HG03045 (cell line): ENCODE measurements at regions not wholly inside any gene's neighbourhood (a gene's known extent, or its start where the extent isn't known, plus 50 kb on each side); places are given as distances from the start of the nearest gene placed in this dataset.

Source experiments
- ATAC-seq: cut with Tn5 transposase; IDR thresholded peaks from one replicate; pipeline ENCODE4 v1.9.1; 2021; ENCODE audit warnings: mild to moderate bottlenecking, moderate library complexity; ENCODE audit not compliant: unreplicated experiment

GRCh38 chr15:85889956-85890619, 95.4 kb upstream of the KLHL25 start:
- ATAC-seq, result no peak

- ATAC-seq, result no peak
Observed at GRCh38 chr15:85890620-85890980, 95.9 kb upstream of the KLHL25 start.

GRCh38 chr15:85891470-85891869, 96.7 kb upstream of the KLHL25 start:
- ATAC-seq, result no peak

DNA sequence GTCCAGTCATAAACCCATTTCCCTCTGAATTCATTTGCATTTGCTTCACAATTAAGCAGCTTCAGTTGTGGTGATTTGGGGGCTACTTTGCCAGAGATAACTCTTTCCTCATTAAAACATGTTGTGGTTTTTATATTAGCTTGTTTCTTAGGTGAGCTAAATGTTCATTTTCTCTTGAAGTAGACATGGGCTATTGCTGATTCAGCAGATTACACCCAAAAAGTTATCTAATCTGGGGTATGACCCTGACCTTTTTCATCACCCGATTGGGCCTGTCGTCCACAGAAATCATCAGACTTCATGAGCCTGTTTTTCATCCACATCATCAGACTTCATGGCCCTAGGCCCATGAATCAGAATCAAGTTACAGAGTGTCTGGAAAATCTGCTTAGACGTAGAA, 97.5 kb upstream of the KLHL25 start:
- no peak for ATAC-seq

DNA sequence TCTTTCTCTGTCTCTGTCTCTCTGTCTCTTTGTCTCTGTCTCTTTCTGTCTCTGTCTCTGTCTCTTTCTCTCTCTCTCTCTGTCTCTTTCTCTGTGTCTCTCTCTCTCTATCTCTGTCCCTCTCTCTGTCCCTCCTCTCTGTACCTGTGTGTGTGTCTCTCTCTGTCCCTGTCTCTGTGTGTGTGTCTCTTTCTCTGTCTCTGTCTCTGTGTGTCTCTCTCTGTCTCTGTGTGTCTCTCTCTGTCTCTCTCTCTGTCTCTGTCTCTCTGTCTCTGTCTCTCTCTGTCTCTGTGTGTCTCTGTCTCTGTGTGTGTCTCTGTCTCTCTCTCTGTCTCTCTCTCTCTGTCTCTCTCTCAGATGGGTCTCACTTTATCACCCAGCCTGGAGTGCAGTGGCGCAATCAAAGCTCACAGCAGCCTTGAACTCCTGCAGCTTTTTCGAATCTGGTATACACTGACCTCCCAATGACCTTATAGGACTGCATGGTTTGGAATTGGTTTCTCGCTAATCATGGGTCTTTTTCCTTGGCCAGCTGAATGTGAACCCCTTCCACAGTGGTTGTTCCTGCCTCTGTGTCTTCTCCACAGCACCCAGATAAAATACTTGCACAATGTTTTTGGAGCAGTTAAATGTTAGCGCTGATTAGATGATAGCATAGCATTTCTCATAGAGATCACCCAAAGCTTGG, 102.6 kb upstream of the KLHL25 start:
- no peak for ATAC-seq

DNA sequence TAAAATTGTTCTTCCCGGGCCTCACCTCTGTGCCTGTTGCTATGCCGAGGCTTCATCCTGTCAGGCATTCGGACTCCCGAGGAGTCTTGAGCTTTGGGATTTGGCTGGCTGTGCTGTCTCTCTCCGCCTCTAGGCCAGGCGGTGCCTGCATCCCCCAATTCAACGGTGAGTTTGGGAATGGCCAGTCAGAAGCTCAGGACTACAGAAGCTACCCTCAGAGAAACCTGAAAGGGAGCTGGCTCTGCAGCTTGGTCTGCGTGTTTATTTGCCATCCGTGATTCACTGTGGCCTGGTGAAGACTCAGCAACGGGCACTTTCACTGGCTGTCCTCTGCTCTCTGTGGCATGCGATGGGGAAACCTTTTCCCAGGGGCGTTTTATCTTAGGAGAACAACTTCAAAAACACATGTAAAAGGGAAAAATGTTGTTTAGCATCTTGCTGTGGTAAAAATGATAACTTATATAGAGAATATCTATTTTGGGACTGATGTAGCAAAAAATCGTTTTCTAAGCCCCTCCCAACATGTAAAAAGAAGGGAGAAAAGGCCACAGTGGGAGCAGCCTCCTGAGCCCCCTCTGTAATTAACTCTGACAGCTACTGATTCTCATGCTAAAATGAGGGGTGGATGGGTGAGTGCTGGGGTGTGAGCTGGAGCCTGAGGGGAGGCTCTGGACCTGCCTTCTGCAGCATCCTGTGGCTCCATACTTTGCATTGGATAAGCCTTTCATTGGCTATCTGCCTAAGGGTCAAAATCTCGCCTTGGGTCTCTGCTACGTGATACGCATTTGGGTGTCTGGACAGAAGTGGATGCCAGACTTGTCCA, 103.4 kb upstream of the KLHL25 start:
- no peak for ATAC-seq

DNA sequence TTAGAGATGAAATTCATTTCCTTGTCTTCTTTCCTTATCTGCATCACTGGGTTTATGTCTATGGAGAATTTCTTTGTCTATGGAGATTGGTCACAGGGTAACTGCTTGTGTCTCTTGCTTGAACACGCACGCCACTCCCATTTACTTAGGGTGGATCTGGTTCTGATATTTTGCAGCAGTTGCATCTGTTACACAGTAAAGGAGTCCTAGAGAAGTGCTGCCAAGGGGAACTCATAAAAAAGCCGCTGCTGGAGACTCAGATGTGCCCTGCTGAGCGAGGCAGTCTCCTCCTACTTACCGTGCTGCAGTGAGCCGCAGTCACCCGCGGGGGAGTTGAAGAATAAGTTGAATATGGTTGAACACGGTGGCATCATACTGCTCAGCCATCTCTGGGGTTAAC, 105.2 kb upstream of the KLHL25 start:
- no peak for ATAC-seq

GRCh38 chr15:85905751-85906450, 111.2 kb upstream of the KLHL25 start:
- no peak for ATAC-seq

DNA sequence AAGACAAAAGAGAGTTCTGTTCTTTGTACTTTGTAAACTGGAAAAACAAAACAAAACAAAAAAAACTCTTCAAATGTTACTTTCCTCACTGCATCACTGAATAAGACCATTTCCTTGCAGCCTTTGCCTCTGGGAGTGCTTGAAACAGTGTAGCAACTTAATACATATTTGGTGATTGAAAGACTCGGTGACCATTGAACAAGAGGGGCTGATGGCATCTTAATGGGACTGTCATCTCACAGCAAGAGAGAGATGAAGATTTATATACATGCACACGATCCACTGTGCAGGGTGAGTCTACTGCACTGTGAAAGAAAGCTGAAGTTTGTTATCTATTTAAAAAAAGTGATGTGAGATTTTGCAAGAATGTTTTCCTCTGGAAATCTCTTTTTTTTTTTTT, 111.9 kb upstream of the KLHL25 start:
- ATAC-seq, result no peak

- no peak for ATAC-seq
Observed at GRCh38 chr15:85910834-85911233, 116.1 kb upstream of the KLHL25 start.

GRCh38 chr15:85913461-85913860, 118.7 kb upstream of the KLHL25 start:
- ATAC-seq, result no peak

GRCh38 chr15:85920956-85921355, 126.2 kb upstream of the KLHL25 start:
- no peak for ATAC-seq

GRCh38 chr15:85924088-85924487, 129.4 kb upstream of the KLHL25 start:
- ATAC-seq, result no peak

DNA sequence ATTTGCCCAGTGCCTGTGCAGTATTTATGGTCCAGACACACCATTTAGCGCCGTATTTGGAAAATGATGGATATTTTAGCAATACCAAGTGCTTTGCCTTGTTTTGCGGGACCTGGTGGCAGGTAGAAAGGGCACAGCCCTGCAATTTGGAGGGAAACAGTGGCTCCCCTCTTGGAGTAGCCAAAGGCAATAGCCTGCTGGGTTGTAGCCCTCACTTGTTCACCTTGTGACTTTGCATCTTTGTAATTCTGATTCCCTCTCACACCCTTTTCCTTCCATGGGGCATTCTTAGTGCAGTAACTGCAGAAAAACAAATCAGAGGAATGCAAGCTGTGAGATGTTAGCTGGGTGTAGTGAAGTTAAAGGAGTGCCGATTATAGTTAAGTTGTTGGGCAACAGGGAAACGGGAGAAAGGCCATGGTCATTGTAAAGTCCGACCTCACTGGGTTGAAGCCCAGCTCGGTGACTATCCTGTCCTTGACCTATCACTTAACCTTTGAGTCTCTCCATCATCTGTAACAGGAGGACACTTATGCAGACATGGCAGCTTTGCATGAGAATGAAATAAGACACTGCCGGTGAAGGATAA, 131.0 kb upstream of the KLHL25 start:
- no peak for ATAC-seq

GRCh38 chr15:85926834-85927233, 132.1 kb upstream of the KLHL25 start:
- ATAC-seq, result no peak

DNA sequence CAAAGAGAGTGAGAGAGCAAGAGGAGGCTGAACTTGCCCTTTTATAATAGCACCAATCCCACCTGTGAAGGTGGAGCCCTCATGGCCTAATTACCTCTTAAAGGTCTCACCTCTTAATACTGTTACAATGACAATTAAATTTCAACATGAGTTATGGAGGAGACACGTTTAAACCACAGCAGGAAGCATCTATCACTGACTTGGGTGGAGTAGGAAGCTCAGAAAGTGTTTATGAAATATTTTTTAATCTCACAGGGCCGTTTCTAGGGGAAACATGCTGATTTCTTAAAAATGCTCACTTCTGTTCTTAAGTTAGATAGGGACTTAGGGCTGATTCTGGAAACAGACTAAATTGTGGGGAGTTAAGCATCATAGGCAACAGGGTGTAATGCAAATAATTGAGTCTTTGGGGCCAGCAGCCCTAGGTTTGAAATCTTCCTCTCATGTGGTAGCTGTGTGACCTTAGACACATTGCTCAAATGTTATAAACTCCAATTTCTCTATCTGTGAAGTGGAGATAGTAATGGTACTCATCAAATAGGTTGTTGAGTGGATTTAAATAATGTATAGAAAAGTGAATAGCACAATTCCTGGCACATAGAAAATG, 133.3 kb upstream of the KLHL25 start:
- ATAC-seq, result no peak

DNA sequence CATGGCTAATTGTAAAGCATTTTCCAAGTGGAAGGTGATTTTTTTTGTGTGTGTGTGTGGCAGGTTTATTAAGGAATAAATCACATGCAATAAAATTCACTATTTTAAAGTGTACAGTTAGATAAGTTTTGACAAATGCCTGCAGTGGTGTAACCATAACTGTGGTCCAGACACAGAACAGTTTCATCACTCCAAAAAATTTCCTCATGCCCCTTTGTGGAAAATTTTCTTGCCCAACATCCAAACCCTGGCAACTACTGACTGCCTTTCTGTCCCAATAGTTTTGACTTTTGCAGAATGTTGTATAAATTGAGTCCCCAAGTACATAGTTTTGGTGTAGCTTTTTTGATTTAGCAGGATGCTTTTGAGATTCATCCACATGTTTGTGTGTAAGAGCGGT, 135.1 kb upstream of the KLHL25 start:
- ATAC-seq, result no peak

DNA sequence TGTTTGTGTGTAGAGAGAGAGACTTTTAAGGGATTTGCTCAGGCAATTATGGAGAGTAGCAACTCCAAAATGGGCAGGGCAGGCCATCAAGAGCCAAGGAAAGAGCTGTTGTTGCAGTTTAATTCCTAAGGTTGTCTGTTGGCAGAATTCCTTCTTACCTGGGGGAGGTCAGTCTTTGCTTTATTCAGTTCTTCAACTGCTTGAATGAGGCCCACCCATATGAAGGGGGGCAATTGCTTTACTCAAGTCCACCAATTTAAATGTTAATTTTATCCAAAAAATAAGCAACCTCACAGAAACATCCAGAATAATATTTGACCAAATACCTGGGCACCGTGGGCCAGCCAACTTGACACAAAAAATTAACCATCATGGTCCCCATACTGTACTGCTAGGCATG, 137.7 kb upstream of the KLHL25 start:
- ATAC-seq, result no peak

DNA sequence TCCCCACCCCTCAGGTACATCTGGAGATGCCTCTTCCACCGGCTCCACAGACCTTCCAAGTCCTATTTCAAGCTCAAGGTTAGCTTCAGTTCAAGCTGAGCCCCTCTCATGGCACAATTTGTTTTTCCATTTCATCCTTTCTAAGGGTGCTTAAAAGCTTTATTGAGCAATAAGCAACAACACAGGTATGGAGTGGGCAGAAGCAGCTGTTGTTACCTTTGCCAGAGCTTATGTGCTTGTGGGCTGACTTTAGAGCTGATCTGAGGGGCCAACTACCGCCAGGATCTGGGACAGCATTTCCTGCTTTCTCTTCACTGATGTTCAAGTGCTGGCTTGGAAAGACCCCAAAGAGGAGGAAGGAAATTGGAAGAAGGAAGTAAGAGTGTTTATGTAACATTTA, 140.0 kb upstream of the KLHL25 start:
- ATAC-seq, result no peak

DNA sequence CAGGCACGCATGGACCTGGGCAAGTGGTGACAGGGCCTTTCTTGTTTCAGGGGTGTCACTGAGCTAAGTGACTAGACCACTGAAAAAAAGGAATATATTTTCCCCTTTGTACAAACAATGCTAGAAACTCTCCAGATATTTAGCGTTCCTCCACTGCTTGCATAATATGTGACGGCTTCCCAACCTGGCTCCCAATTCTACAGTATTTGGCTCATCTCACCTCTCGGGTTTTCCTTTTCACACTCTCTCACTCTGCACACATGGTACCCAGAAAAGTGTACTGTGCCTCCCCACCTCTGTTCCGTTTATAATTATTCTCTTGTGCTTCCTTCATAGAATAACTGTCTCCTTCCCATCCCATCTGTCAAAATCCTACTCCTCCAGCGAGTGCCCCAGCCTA, 140.5 kb upstream of the KLHL25 start:
- ATAC-seq, result no peak

DNA sequence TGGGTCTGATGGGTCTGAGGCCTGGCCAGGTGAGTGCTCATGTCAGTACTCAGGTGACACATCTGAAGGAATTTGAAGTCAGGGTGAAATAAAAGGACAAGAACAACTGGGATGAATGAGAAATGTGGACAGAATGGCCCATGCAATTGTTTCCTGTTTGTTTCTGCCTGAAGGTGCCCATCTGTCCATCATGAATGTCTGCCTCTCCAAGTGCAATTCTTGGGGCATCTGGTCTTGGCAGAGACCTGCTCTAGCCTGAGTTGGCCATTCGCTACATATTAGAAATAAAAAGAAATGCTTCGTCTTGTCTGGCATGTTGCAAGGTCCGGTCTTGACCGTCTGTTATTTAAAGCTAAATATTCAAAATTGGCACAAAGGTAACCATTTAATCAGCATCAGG, 142.0 kb upstream of the AGBL1 start:
- no peak for ATAC-seq
